GM19438 (cell line): ENCODE measurements at regions not wholly inside any gene's neighbourhood (a gene's known extent, or its start where the extent isn't known, plus 50 kb on each side); places are given as distances from the start of the nearest gene placed in this dataset.

ENCODE experiments used
- ATAC-seq: cut with Tn5 transposase; IDR thresholded peaks from one replicate; pipeline ENCODE4 v1.9.1; 2021; ENCODE audit warnings: low read depth; ENCODE audit not compliant: unreplicated experiment

- ATAC-seq: no peak
These were observed 166.7 kb downstream of the ZNF326 start for GRCh38 chr1:90161625-90162024.

- ATAC-seq: no peak
These were observed 161.0 kb downstream of the ZNF326 start for GRCh38 chr1:90155721-90156487.

- no peak for ATAC-seq
These were observed 159.8 kb downstream of the ZNF326 start for GRCh38 chr1:90154711-90155110.

GRCh38 chr1:90149101-90149500 lies 154.2 kb downstream of the ZNF326 start:
- no peak for ATAC-seq

GRCh38 chr1:90147093-90147492 lies 152.2 kb downstream of the ZNF326 start:
- no peak for ATAC-seq

GRCh38 chr1:90144820-90145219 lies 149.9 kb downstream of the ZNF326 start:
- no peak for ATAC-seq

- ATAC-seq: no peak
These were observed 148.7 kb downstream of the ZNF326 start for GRCh38 chr1:90143591-90143990.

GRCh38 chr1:90142697-90143096 lies 147.8 kb downstream of the ZNF326 start:
- no peak for ATAC-seq

GRCh38 chr1:90139837-90140236 lies 144.9 kb downstream of the ZNF326 start:
- ATAC-seq: no peak

GRCh38 chr1:90135286-90135685 lies 140.4 kb downstream of the ZNF326 start:
- ATAC-seq: no peak

GRCh38 chr1:90134175-90134955 lies 139.5 kb downstream of the ZNF326 start:
- ATAC-seq: no peak

- no peak for ATAC-seq
These were observed 138.2 kb downstream of the ZNF326 start for GRCh38 chr1:90133133-90133532.

- no peak for ATAC-seq
These were observed 137.4 kb downstream of the ZNF326 start for GRCh38 chr1:90132306-90132705.

GRCh38 chr1:90127288-90127953 lies 132.5 kb downstream of the ZNF326 start:
- no peak for ATAC-seq

- no peak for ATAC-seq
These were observed 131.9 kb downstream of the ZNF326 start for GRCh38 chr1:90126834-90127233.

- no peak for ATAC-seq
These were observed 127.9 kb downstream of the ZNF326 start for GRCh38 chr1:90122654-90123340.

GRCh38 chr1:90114521-90115141 lies 119.7 kb downstream of the ZNF326 start:
- ATAC-seq: no peak

GRCh38 chr1:90107990-90108389 lies 113.1 kb downstream of the ZNF326 start:
- ATAC-seq: no peak

- ATAC-seq: no peak
These were observed 111.4 kb downstream of the ZNF326 start for GRCh38 chr1:90106311-90106710.

GRCh38 chr1:90104941-90105538 lies 110.1 kb downstream of the ZNF326 start:
- ATAC-seq: no peak
